Suprapubic skin (tissue), 4 donors: ENCODE measurements at regions not wholly inside any gene's neighbourhood (a gene's known extent, or its start where the extent isn't known, plus 50 kb on each side); places are given as distances from the start of the nearest gene placed in this dataset.

Experiments used
- DNase-seq, 2 donors: peaks; one replicate each; pipeline ENCODE4 v3.0.0-alpha.2; 2019; ENCODE audit warnings: low spot score in 2 of 2
- H3K27ac ChIP-seq: fragments of 200-600 bp; sonication (generic); one replicate; pipeline ENCODE4 v1.5.1; 2019
- H3K27me3 ChIP-seq: fragments of 200-600 bp; sonication (generic); one replicate; pipeline ENCODE4 v1.5.1; 2019
- H3K36me3 ChIP-seq: fragments of 200-600 bp; sonication (generic); one replicate; pipeline ENCODE4 v1.5.1; 2019
- H3K4me1 ChIP-seq: fragments of 200-600 bp; sonication (generic); one replicate; pipeline ENCODE4 v1.5.1; 2019
- H3K4me3 ChIP-seq: fragments of 200-600 bp; sonication (generic); one replicate; pipeline ENCODE4 v1.5.1; 2019; ENCODE audit warnings: mild to moderate bottlenecking
- H3K9me3 ChIP-seq: fragments of 200-600 bp; sonication (generic); one replicate; pipeline ENCODE4 v1.5.1; 2019
- CTCF ChIP-seq, 2 donors: fragments of 200-600 bp in 1 of 2; fragments of 450-650 bp in 1 of 2; sonication (generic) in 1 of 2; IDR thresholded peaks; one replicate each; pipeline ENCODE4 v1.5.1; 2016 to 2019; ENCODE audit warnings: antibody characterized with exemption in 2 of 2, mild to moderate bottlenecking in 1 of 2, moderate library complexity in 1 of 2
- EP300 ChIP-seq: sonication (generic); formaldehyde crosslinking; IDR thresholded peaks from one replicate; pipeline ENCODE4 v1.6.1; 2017; ENCODE audit warnings: antibody characterized with exemption
- POLR2A ChIP-seq, 2 donors: fragments of 450-650 bp; IDR thresholded peaks; one replicate each; pipeline ENCODE4 v1.6.1; 2017; ENCODE audit warnings: antibody characterized with exemption in 2 of 2, mild to moderate bottlenecking in 2 of 2, moderate library complexity in 2 of 2
- POLR2AphosphoS5 ChIP-seq, 3 donors: sonication (generic); formaldehyde crosslinking; IDR thresholded peaks; one replicate each; pipeline ENCODE4 v1.6.1; 2017; ENCODE audit warnings: antibody characterized with exemption in 3 of 3
- WGBS: methylation state at CpG from one replicate; pipeline ENCODE4 v1.1.5; 2018; 5-methylcytosine and 5-hydroxymethylcytosine counted together

GRCh38 chr6:14792118-14792955 is 453.5 kb upstream of the JARID2 start:
- Histone ChIP-seq H3K4me3 (no peak overlapping the region), H3K27ac (no peak overlapping the region), H3K27me3 (no peaks in the 10 kb centered on the region), H3K36me3 (no peaks in the 10 kb centered on the region), H3K9me3 (no peaks in the 10 kb centered on the region), H3K4me1 (no peaks in the 10 kb centered on the region)
- WGBS = 72% methylated on average over 6 of the region's 6 CpGs
- TF ChIP-seq CTCF (IDR thresholded peaks at IDR 0.05) (no peak), POLR2A (IDR thresholded peaks at IDR 0.05) (no peak), POLR2AphosphoS5 (IDR thresholded peaks at IDR 0.05) (no peak), EP300 (no peak)
- DNase-seq = no peak

DNA sequence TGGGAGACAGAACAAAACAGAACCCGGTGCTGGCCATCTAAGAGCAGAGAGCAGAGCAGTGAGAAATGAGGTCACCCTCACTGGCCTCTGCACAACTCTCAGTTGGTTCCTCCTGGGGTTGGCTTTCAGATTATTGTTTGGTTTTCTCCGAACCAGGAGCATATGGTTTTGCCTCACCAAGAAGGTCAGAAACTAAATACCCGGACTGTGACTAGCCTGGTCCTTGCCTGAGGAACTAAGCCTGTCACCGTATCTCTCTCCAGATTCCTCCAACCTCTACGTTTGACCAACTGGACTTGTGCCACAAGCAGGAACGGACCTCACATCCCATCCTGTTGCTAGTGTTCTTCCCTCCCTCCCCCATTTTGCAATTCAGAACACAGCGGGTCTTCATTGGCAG is 450.4 kb upstream of the JARID2 start:
- H3K4me3 ChIP-seq = no peak overlapping the region
- no peak for DNase-seq
- H3K4me1 ChIP-seq = no peaks in the 10 kb centered on the region
- WGBS = 91% methylated on average over 7 of the region's 7 CpGs
- no peak for TF ChIP-seq CTCF (IDR thresholded peaks at IDR 0.05)
- no peak for TF ChIP-seq POLR2AphosphoS5 (IDR thresholded peaks at IDR 0.05)
- no peak for TF ChIP-seq EP300
- no peak for TF ChIP-seq POLR2A (IDR thresholded peaks at IDR 0.05)
- no peaks in the 10 kb centered on the region for H3K27me3 ChIP-seq
- no peak overlapping the region for H3K27ac ChIP-seq
- H3K36me3 ChIP-seq = no peaks in the 10 kb centered on the region
- H3K9me3 ChIP-seq = no peaks in the 10 kb centered on the region

DNA sequence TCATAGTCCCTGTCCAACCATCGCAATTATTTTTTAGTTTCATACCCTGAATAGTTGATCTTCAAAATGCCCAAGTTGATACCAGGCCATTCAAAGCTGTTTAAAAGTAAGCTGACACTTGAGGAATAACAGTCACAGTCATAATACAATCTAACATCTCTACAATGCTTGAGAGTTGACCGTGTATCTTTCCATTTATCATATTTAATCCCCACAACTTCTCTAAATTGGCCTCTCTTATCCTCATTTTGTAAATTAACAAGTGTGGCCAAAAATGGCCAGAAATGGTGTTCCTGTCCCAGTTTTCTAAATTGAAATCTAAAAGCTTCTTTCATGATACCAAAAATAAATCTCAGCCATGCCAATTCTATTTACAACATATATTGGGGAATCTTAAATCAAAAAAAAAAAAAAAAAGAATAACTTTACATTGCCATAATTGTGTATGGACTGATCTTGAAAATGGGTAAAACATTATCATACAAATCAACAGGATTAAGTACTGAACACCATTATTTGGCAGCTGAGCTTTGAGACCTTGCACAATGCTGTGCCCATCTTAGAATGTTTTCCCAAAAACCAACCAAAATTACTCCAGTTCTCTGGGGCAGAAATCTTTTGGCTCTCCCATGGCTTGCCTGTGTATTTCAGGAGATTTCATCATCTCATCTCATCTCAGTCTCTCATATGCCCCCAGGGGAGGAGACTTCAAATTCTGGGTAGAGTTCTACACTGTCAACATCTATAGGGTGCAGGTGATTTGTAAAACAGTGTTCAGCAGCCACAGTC is 448.7 kb upstream of the JARID2 start:
- H3K36me3 ChIP-seq = no peaks in the 10 kb centered on the region
- H3K27ac ChIP-seq = no peak overlapping the region
- TF ChIP-seq POLR2AphosphoS5 (IDR thresholded peaks at IDR 0.05) = no peak
- no peak for TF ChIP-seq CTCF (IDR thresholded peaks at IDR 0.05)
- no peak for TF ChIP-seq POLR2A (IDR thresholded peaks at IDR 0.05)
- TF ChIP-seq EP300 = no peak
- no peak overlapping the region for H3K4me3 ChIP-seq
- H3K27me3 ChIP-seq = no peaks in the 10 kb centered on the region
- H3K9me3 ChIP-seq = no peaks in the 10 kb centered on the region
- 93% methylated on average over 2 of the region's 2 CpGs for WGBS
- no peak for DNase-seq
- H3K4me1 ChIP-seq = no peaks in the 10 kb centered on the region

- Histone ChIP-seq H3K27me3 (no peaks in the 10 kb centered on the region), H3K4me1 (no peaks in the 10 kb centered on the region), H3K27ac (no peak overlapping the region), H3K9me3 (no peaks in the 10 kb centered on the region), H3K4me3 (no peak overlapping the region), H3K36me3 (no peaks in the 10 kb centered on the region)
- TF ChIP-seq POLR2A (IDR thresholded peaks at IDR 0.05) (no peak), CTCF (IDR thresholded peaks at IDR 0.05) (no peak), EP300 (no peak), POLR2AphosphoS5 (IDR thresholded peaks at IDR 0.05) (no peak)
- no peak for DNase-seq
Observed at GRCh38 chr6:14797875-14798593, 447.8 kb upstream of the JARID2 start.

- no peaks in the 10 kb centered on the region for H3K9me3 ChIP-seq
- no peaks in the 10 kb centered on the region for H3K27me3 ChIP-seq
- H3K36me3 ChIP-seq = no peaks in the 10 kb centered on the region
- TF ChIP-seq POLR2AphosphoS5 (IDR thresholded peaks at IDR 0.05) (no peak), POLR2A (IDR thresholded peaks at IDR 0.05) (no peak), EP300 (no peak), CTCF (IDR thresholded peaks at IDR 0.05) (no peak)
- H3K4me3 ChIP-seq = no peak overlapping the region
- DNase-seq = no peak
- WGBS = 94% methylated on average over 4 of the region's 4 CpGs
- no peak overlapping the region for H3K27ac ChIP-seq
- H3K4me1 ChIP-seq = peaks cover 3% of the 10 kb centered on the region
Observed at GRCh38 chr6:14798594-14798982, 447.3 kb upstream of the JARID2 start.
